PC-3 (cell line): ENCODE measurements at regions not wholly inside any gene's neighbourhood (a gene's known extent, or its start where the extent isn't known, plus 50 kb on each side); places are given as distances from the start of the nearest gene placed in this dataset.

ENCODE experiments used
- ATAC-seq: fragments of 200-7000 bp; cut with Tn5 transposase; 2 replicates; pipeline ENCODE4 v1.9.1; 2020; ENCODE audit warnings: mild to moderate bottlenecking, moderate library complexity
- BruUV-seq: library from RNA; stranded (reverse); fragments of 400-500 nt; replicated peaks from 2 replicates; lab custom pipeline; 2021; lab: Mats Ljungman, UMichigan
- CTCF ChIA-PET: fragments of 300-600 bp; sonication (Branson Sonifier 250); formaldehyde crosslinking; loops from one replicate; lab custom pipeline; 2022; ENCODE audit warnings: antibody characterized with exemption; lab: Charles Lee
- POLR2A ChIA-PET: fragments of 300-600 bp; sonication (Branson Sonifier 250); formaldehyde crosslinking; loops from one replicate; lab custom pipeline; 2022; ENCODE audit warnings: antibody characterized with exemption; ENCODE audit not compliant: unreplicated experiment; lab: Charles Lee
- DNase-seq: peaks from one replicate; pipeline ENCODE4 v3.0.0-alpha.2; 2015
- H2AFZ ChIP-seq: fragments of 300-600 bp; sonication (generic); 2 replicates; pipeline ENCODE4 v1.6.0; 2016; ENCODE audit warnings: antibody characterized with exemption, low read length
- H3F3A ChIP-seq: fragments of 300-600 bp; sonication (generic); one replicate; pipeline ENCODE4 v1.6.0; 2017; ENCODE audit warnings: antibody characterized with exemption, low read length, control low read depth, mild to moderate bottlenecking; ENCODE audit not compliant: unreplicated experiment
- H3K27ac ChIP-seq: fragments of 300-600 bp; sonication (generic); 2 replicates; pipeline ENCODE4 v1.5.1; 2016; ENCODE audit warnings: mild to moderate bottlenecking, low read length
- H3K27me3 ChIP-seq: fragments of 300-600 bp; sonication (generic); 2 replicates; pipeline ENCODE4 v1.6.1; 2016; ENCODE audit warnings: low read length, mixed read lengths
- H3K36me3 ChIP-seq: fragments of 300-600 bp; sonication (generic); 2 replicates; pipeline ENCODE4 v1.6.1; 2016; ENCODE audit warnings: low read depth, mixed run types, low read length, mixed read lengths
- H3K4me1 ChIP-seq: fragments of 300-600 bp; sonication (generic); 2 replicates; pipeline ENCODE4 v1.5.1; 2016; ENCODE audit warnings: low read length; ENCODE audit not compliant: insufficient read depth
- H3K4me2 ChIP-seq: fragments of 300-600 bp; sonication (generic); 2 replicates; pipeline ENCODE4 v1.6.0; 2016; ENCODE audit warnings: low read length
- H3K4me3 ChIP-seq: fragments of 300-600 bp; sonication (generic); 2 replicates; pipeline ENCODE4 v1.5.1; 2016; ENCODE audit warnings: mild to moderate bottlenecking, low read length, mixed read lengths
- H3K79me2 ChIP-seq: fragments of 300-600 bp; sonication (generic); 2 replicates; pipeline ENCODE4 v1.6.1; 2017; ENCODE audit warnings: low read length, mixed read lengths
- H3K9ac ChIP-seq: fragments of 300-600 bp; sonication (generic); 2 replicates; pipeline ENCODE4 v1.6.0; 2016; ENCODE audit warnings: mild to moderate bottlenecking, low read length
- H3K9me2 ChIP-seq: fragments of 300-600 bp; sonication (generic); replicated peaks from 2 replicates; pipeline ENCODE4 v1.6.1; 2016; ENCODE audit warnings: mixed run types, low read length, mixed read lengths
- H3K9me3 ChIP-seq: fragments of 300-600 bp; sonication (generic); 2 replicates; pipeline ENCODE4 v1.6.1; 2016; ENCODE audit warnings: low read length, mixed read lengths
- H4K20me1 ChIP-seq: fragments of 300-600 bp; sonication (generic); 2 replicates; pipeline ENCODE4 v1.6.1; 2016; ENCODE audit warnings: low read length, mixed read lengths
- CTCF ChIP-seq: fragments of 300-600 bp; sonication (generic); conservative IDR thresholded peaks from 2 replicates; pipeline ENCODE4 v1.5.1; 2017; ENCODE audit warnings: antibody characterized with exemption, low read depth, mild to moderate bottlenecking, low read length
- EZH2 ChIP-seq: fragments of 300-600 bp; sonication (generic); IDR thresholded peaks from one replicate; pipeline ENCODE4 v1.6.1; 2017; ENCODE audit warnings: antibody characterized with exemption, mild to moderate bottlenecking, low read length; ENCODE audit not compliant: unreplicated experiment
- EZH2phosphoT487 ChIP-seq: fragments of 300-600 bp; sonication (generic); IDR thresholded peaks from 2 replicates; pipeline ENCODE4 v1.6.1; 2018; ENCODE audit warnings: mild to moderate bottlenecking, antibody characterized with exemption, low read length, borderline replicate concordance
- intact Hi-C: fragments of 100-400 bp; cut with micrococcal nuclease; formaldehyde crosslinking; loops from 2 replicates; pipeline ENCODE4 v1.9.0; 2023

- no peak for ATAC-seq
- no peaks in the 10 kb centered on the region for H3K4me1 ChIP-seq
- no peak overlapping the region for H3K27ac ChIP-seq
- H3K27me3 ChIP-seq: no peaks in the 10 kb centered on the region
- H3K9me2 ChIP-seq: no peaks in the 10 kb centered on the region
- H3F3A ChIP-seq: no peaks in the 10 kb centered on the region
- no peak for DNase-seq
- no peaks in the 10 kb centered on the region for H3K9me3 ChIP-seq
- no peak overlapping the region for H2AFZ ChIP-seq
- intact Hi-C loops: no loop called here
- no peak overlapping the region for H3K4me3 ChIP-seq
- H3K9ac ChIP-seq: no peak overlapping the region
- no peaks in the 10 kb centered on the region for H3K79me2 ChIP-seq
- TF ChIP-seq EZH2phosphoT487: no peak
- no peak for TF ChIP-seq CTCF
- no peak for TF ChIP-seq EZH2
- no peaks in the 10 kb centered on the region for H4K20me1 ChIP-seq
- ChIA-PET CTCF (no interaction called here), POLR2A (no interaction called here)
- no peaks in the 10 kb centered on the region for H3K36me3 ChIP-seq
- no TSS peak for BruUV-seq
- H3K4me2 ChIP-seq: no peak overlapping the region
Observed at GRCh38 chr10:30155401-30155800, 96.0 kb upstream of the JCAD start.

- POLR2A ChIA-PET: no interaction called here
- Histone ChIP-seq H3K4me3 (no peak overlapping the region), H3K36me3 (no peaks in the 10 kb centered on the region), H3K9me3 (no peaks in the 10 kb centered on the region), H3K79me2 (no peaks in the 10 kb centered on the region), H3K27me3 (no peaks in the 10 kb centered on the region), H3K9ac (no peak overlapping the region), H3K4me1 (no peaks in the 10 kb centered on the region), H2AFZ (no peak overlapping the region), H3K4me2 (no peak overlapping the region), H3K27ac (no peak overlapping the region), H3K9me2 (no peaks in the 10 kb centered on the region), H3F3A (no peaks in the 10 kb centered on the region), H4K20me1 (no peaks in the 10 kb centered on the region)
- no TSS peak for BruUV-seq
- CTCF ChIA-PET: no interaction called here
- ATAC-seq (no peak), DNase-seq (no peak)
- intact Hi-C loops: no loop called here
- no peak for TF ChIP-seq CTCF
- no peak for TF ChIP-seq EZH2
- no peak for TF ChIP-seq EZH2phosphoT487
Observed at GRCh38 chr10:30154561-30154960, 95.2 kb upstream of the JCAD start.

GRCh38 chr10:30154126-30154525, 94.7 kb upstream of the JCAD start:
- Histone ChIP-seq H3K4me2 (no peak overlapping the region), H3K9me2 (no peaks in the 10 kb centered on the region), H3F3A (no peaks in the 10 kb centered on the region), H3K36me3 (no peaks in the 10 kb centered on the region), H3K9me3 (no peaks in the 10 kb centered on the region), H3K27ac (no peak overlapping the region), H3K9ac (no peak overlapping the region), H2AFZ (no peak overlapping the region), H3K27me3 (no peaks in the 10 kb centered on the region), H4K20me1 (no peaks in the 10 kb centered on the region), H3K4me3 (no peak overlapping the region), H3K4me1 (no peaks in the 10 kb centered on the region), H3K79me2 (no peaks in the 10 kb centered on the region)
- ATAC-seq: no peak
- ChIA-PET CTCF (no interaction called here), POLR2A (no interaction called here)
- intact Hi-C loops: no loop called here
- TF ChIP-seq EZH2phosphoT487: no peak
- no peak for TF ChIP-seq EZH2
- TF ChIP-seq CTCF: no peak
- DNase-seq: no peak
- no TSS peak for BruUV-seq
